PC-9 (cell line): ENCODE measurements at regions not wholly inside any gene's neighbourhood (a gene's known extent, or its start where the extent isn't known, plus 50 kb on each side); places are given as distances from the start of the nearest gene placed in this dataset.

Source experiments
- BruUV-seq: library from RNA; stranded (reverse); fragments of 400-500 nt; replicated peaks from 2 replicates; lab custom pipeline; 2021; lab: Mats Ljungman, UMichigan
- CTCF ChIA-PET: fragments of 300-600 bp; sonication (Branson Sonifier 250); formaldehyde crosslinking; loops from one replicate; lab custom pipeline; 2022; ENCODE audit warnings: antibody characterized with exemption; lab: Charles Lee
- POLR2A ChIA-PET: fragments of 300-600 bp; sonication (Branson Sonifier 250); formaldehyde crosslinking; loops from one replicate; lab custom pipeline; 2022; ENCODE audit warnings: antibody characterized with exemption; ENCODE audit not compliant: unreplicated experiment; lab: Charles Lee
- DNase-seq, 2 experiments: peaks; one replicate each; pipeline versions ENCODE4 v3.0.0 to v3.0.0-alpha.2; 2015 to 2022; ENCODE audit warnings: mixed read lengths in 1 of 2
- H2AFZ ChIP-seq: fragments of 200-600 bp; sonication (generic); 2 replicates; pipeline ENCODE4 v1.8.1; 2017; ENCODE audit warnings: antibody characterized with exemption
- H3F3A ChIP-seq: fragments of 200-600 bp; sonication (generic); 2 replicates; pipeline ENCODE4 v1.8.1; 2017; ENCODE audit warnings: antibody characterized with exemption, mild to moderate bottlenecking, low read depth; ENCODE audit not compliant: insufficient read depth
- H3K27ac ChIP-seq: fragments of 200-600 bp; sonication (generic); 2 replicates; pipeline ENCODE4 v1.6.1; 2016; ENCODE audit warnings: mixed run types
- H3K27me3 ChIP-seq: fragments of 200-600 bp; sonication (generic); 2 replicates; pipeline ENCODE4 v1.6.1; 2016; ENCODE audit warnings: low read depth, mixed run types; ENCODE audit not compliant: insufficient read depth
- H3K36me3 ChIP-seq: fragments of 200-600 bp; sonication (generic); 2 replicates; pipeline ENCODE4 v1.6.1; 2016; ENCODE audit warnings: low read depth, mixed run types
- H3K4me1 ChIP-seq: fragments of 200-600 bp; sonication (generic); replicated peaks from 2 replicates; pipeline ENCODE4 v1.6.1; 2016; ENCODE audit warnings: mixed run types; ENCODE audit not compliant: insufficient read depth
- H3K4me2 ChIP-seq: fragments of 200-600 bp; sonication (generic); 2 replicates; pipeline ENCODE4 v1.6.1; 2017; ENCODE audit warnings: mixed run types
- H3K4me3 ChIP-seq: fragments of 200-600 bp; sonication (generic); 2 replicates; pipeline ENCODE4 v1.6.1; 2016; ENCODE audit warnings: mixed run types
- H3K79me2 ChIP-seq: fragments of 200-600 bp; sonication (generic); 2 replicates; pipeline ENCODE4 v1.6.1; 2017; ENCODE audit warnings: low read depth, mixed run types
- H3K9me2 ChIP-seq: fragments of 200-600 bp; sonication (generic); 2 replicates; pipeline ENCODE4 v1.8.1; 2017; ENCODE audit warnings: mild to moderate bottlenecking; ENCODE audit not compliant: insufficient read depth
- H3K9me3 ChIP-seq: fragments of 200-600 bp; sonication (generic); 2 replicates; pipeline ENCODE4 v1.8.1; 2016; ENCODE audit warnings: low read depth; ENCODE audit not compliant: insufficient read depth
- H4K20me1 ChIP-seq: fragments of 200-600 bp; sonication (generic); 2 replicates; pipeline ENCODE4 v1.8.1; 2017; ENCODE audit not compliant: insufficient read depth
- EZH2 ChIP-seq: fragments of 200-600 bp; sonication (generic); IDR thresholded peaks from 2 replicates; pipeline ENCODE4 v1.8.0; 2017; ENCODE audit warnings: antibody characterized with exemption, low read depth
- intact Hi-C: fragments of 100-400 bp; cut with micrococcal nuclease; formaldehyde crosslinking; loops from one replicate; pipeline ENCODE4 v1.10.0; 2022; ENCODE audit not compliant: unreplicated experiment
- TF ChIP-seq, protein P1 (sequence below): fragments of 200-600 bp; sonication (generic); conservative IDR thresholded peaks from 2 replicates; pipeline ENCODE4 v1.6.1; 2017; ENCODE audit warnings: mixed run types, antibody characterized with exemption, mild to moderate bottlenecking, moderate library complexity

DNA sequence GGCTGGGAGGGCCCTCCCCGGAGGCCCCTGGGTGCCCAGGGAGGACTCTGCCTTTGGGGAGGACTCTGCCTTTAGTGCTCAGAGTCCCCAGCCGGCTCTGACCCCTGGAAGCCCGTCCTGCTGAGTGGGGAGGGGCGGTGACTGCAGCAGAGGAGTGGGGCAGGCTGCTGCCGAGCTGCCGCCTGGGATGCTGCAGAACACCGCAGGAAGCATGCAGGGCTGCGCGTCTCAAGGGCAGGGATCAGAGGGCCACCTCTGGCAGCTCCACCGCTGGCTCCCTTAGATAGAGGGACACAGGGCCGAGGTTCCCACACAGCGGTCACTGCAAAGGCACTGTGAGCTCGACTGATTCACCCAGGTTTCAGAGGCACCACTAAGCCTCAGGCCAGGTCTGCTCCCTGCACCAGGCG lies 82.2 kb upstream of the GATA5 start:
- H3K9me3 ChIP-seq, result no peaks in the 10 kb centered on the region
- peaks cover 90% of the 10 kb centered on the region for H3K27me3 ChIP-seq
- H3K79me2 ChIP-seq, result no peaks in the 10 kb centered on the region
- intact Hi-C loops, result no loop called here
- no peak for DNase-seq
- no peaks in the 10 kb centered on the region for H4K20me1 ChIP-seq
- ChIA-PET POLR2A (no interaction called here), CTCF (no interaction called here)
- TF ChIP-seq, protein P1, sequence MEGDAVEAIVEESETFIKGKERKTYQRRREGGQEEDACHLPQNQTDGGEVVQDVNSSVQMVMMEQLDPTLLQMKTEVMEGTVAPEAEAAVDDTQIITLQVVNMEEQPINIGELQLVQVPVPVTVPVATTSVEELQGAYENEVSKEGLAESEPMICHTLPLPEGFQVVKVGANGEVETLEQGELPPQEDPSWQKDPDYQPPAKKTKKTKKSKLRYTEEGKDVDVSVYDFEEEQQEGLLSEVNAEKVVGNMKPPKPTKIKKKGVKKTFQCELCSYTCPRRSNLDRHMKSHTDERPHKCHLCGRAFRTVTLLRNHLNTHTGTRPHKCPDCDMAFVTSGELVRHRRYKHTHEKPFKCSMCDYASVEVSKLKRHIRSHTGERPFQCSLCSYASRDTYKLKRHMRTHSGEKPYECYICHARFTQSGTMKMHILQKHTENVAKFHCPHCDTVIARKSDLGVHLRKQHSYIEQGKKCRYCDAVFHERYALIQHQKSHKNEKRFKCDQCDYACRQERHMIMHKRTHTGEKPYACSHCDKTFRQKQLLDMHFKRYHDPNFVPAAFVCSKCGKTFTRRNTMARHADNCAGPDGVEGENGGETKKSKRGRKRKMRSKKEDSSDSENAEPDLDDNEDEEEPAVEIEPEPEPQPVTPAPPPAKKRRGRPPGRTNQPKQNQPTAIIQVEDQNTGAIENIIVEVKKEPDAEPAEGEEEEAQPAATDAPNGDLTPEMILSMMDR, result no peak
- no peak for TF ChIP-seq EZH2
- H3K9me2 ChIP-seq, result no peaks in the 10 kb centered on the region
- peaks cover 7% of the 10 kb centered on the region; the same call in 1 of the 2 replicates for H3K4me1 ChIP-seq
- no peak overlapping the region for H3K4me2 ChIP-seq
- H3K36me3 ChIP-seq, result no peaks in the 10 kb centered on the region
- BruUV-seq, result no TSS peak
- no peak overlapping the region for H3K4me3 ChIP-seq
- H2AFZ ChIP-seq, result no peak overlapping the region
- H3K27ac ChIP-seq, result no peak overlapping the region
- no peaks in the 10 kb centered on the region for H3F3A ChIP-seq

DNA sequence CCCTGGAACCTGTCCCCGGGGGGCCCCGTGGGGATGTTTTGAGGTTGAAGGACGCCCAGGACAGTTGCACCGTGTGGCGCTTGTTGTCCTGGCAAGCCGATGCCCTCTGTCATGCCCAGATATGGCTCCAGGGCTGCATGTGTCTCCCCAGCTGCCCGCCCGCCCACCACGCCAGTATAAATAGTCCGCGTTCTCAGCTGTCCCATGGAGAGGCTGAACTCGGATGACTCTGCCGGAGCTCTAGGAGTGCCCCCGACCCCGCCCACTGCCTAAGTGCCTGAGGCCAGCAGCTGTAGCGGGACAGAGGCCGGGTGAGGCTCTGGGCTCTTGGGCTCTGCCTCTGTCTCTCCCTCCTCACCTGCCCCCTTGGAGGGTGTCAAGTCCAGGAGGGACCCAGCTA lies 83.0 kb upstream of the GATA5 start:
- no peaks in the 10 kb centered on the region for H4K20me1 ChIP-seq
- peaks cover 89% of the 10 kb centered on the region for H3K27me3 ChIP-seq
- CTCF ChIA-PET, result no interaction called here
- no TSS peak for BruUV-seq
- peaks cover 7% of the 10 kb centered on the region; the same call in 1 of the 2 replicates for H3K4me1 ChIP-seq
- H3K9me3 ChIP-seq, result no peaks in the 10 kb centered on the region
- intact Hi-C loops, result no loop called here
- H3F3A ChIP-seq, result no peaks in the 10 kb centered on the region
- H3K36me3 ChIP-seq, result no peaks in the 10 kb centered on the region
- no peaks in the 10 kb centered on the region for H3K79me2 ChIP-seq
- no peak overlapping the region for H3K27ac ChIP-seq
- H2AFZ ChIP-seq, result no peak overlapping the region
- H3K4me3 ChIP-seq, result no peak overlapping the region
- POLR2A ChIA-PET, result no interaction called here
- no peak overlapping the region for H3K4me2 ChIP-seq
- no peak for TF ChIP-seq EZH2
- TF ChIP-seq, protein P1, result no peak
- no peaks in the 10 kb centered on the region for H3K9me2 ChIP-seq
- no peak for DNase-seq

DNA sequence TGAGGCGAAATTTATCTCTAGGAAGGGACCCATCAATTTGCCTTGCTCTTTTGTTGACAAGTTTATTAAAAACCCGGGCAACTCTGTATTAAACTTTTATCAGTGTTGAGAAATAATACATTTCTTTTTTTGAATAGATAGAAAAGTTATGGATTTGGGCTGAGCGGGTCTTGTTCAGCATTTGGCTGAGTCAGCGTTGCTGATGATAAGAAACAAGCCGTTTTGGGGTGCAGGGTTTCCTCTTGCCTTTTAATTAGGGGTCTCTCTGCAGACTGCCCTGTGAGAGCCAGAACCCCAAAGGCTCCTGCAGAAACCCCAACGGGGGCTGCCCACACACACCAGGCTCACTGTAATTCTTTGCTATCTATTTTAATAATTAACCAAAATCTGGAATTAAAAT lies 82.1 kb upstream of the SLCO4A1 start:
- BruUV-seq, result no TSS peak
- Histone ChIP-seq H3F3A (no peaks in the 10 kb centered on the region), H2AFZ (no peak overlapping the region), H3K4me3 (no peak overlapping the region), H3K4me1 (peaks cover 7% of the 10 kb centered on the region; the same call in 1 of the 2 replicates), H4K20me1 (no peaks in the 10 kb centered on the region), H3K36me3 (no peaks in the 10 kb centered on the region), H3K27ac (no peak overlapping the region), H3K9me2 (no peaks in the 10 kb centered on the region), H3K79me2 (no peaks in the 10 kb centered on the region), H3K27me3 (peaks cover 89% of the 10 kb centered on the region), H3K9me3 (no peaks in the 10 kb centered on the region), H3K4me2 (no peak overlapping the region)
- DNase-seq, result no peak
- intact Hi-C loops, result no loop called here
- TF ChIP-seq, protein P1, result no peak
- no peak for TF ChIP-seq EZH2
- ChIA-PET POLR2A (no interaction called here), CTCF (no interaction called here)
